Heart left ventricle (tissue), 16 donors: ENCODE measurements at regions not wholly inside any gene's neighbourhood (a gene's known extent, or its start where the extent isn't known, plus 50 kb on each side); places are given as distances from the start of the nearest gene placed in this dataset.

Experiments used
- ATAC-seq, 4 donors: fragments of 200-7000 bp; cut with Tn5 transposase; one replicate each; pipeline ENCODE4 v1.9.1; 2020 to 2022; ENCODE audit warnings: moderate library complexity in 4 of 4, mild to moderate bottlenecking in 3 of 4, moderate number of reproducible peaks in 1 of 4
- DNase-seq, 5 donors: peaks; one replicate each; pipeline ENCODE4 v3.0.0-alpha.2; 2020
- H3K27ac ChIP-seq, 12 donors: fragments of 200-600 bp; sonication (generic) in 4 of 12; one replicate each; pipeline versions ENCODE4 v1.5.0 to v1.8.0; 2016 to 2022; ENCODE audit warnings: mild to moderate bottlenecking in 2 of 12
- H3K27me3 ChIP-seq, 9 donors: fragments of 200-600 bp; sonication (generic) in 2 of 9; one replicate each; pipeline versions ENCODE4 v1.5.1 to v1.8.0; 2016 to 2022; ENCODE audit warnings: mild to moderate bottlenecking in 3 of 9
- H3K36me3 ChIP-seq, 9 donors: fragments of 200-600 bp; sonication (generic) in 2 of 9; one replicate each; pipeline versions ENCODE4 v1.5.0 to v1.8.0; 2018 to 2022; ENCODE audit warnings: mild to moderate bottlenecking in 2 of 9
- H3K4me1 ChIP-seq, 12 donors: fragments of 200-600 bp; sonication (generic) in 4 of 12; one replicate each; pipeline versions ENCODE4 v1.5.0 to v1.8.0; 2016 to 2022; ENCODE audit warnings: mild to moderate bottlenecking in 3 of 12
- H3K4me3 ChIP-seq, 12 donors: fragments of 200-600 bp; sonication (generic) in 4 of 12; one replicate each; pipeline versions ENCODE4 v1.5.0 to v1.8.0; 2017 to 2022; ENCODE audit warnings: mild to moderate bottlenecking in 9 of 12, moderate library complexity in 4 of 12
- H3K9me3 ChIP-seq, 12 donors: fragments of 200-600 bp; sonication (generic) in 4 of 12; one replicate each; pipeline versions ENCODE4 v1.5.0 to v1.8.0; 2016 to 2022; ENCODE audit warnings: mild to moderate bottlenecking in 1 of 12
- CTCF ChIP-seq, 12 donors: fragments of 200-600 bp; sonication (generic) in 4 of 12; IDR thresholded peaks; one replicate each; pipeline versions ENCODE4 v1.5.0 to v1.8.0; 2018 to 2022; ENCODE audit warnings: antibody characterized with exemption in 12 of 12, mild to moderate bottlenecking in 5 of 12
- POLR2A ChIP-seq, 2 donors: fragments of 450-650 bp; IDR thresholded peaks; one replicate each; pipeline ENCODE4 v1.6.1; 2017; ENCODE audit warnings: antibody characterized with exemption in 2 of 2, mild to moderate bottlenecking in 2 of 2, moderate library complexity in 2 of 2
- WGBS, 4 donors: extraction: QIAGEN DNeasy Blood & Tissue Kit in 2 of 4; methylation state at CpG; one replicate each; pipeline versions ENCODE4 v1.1.5 to v1.1.7; 2013 to 2018; 5-methylcytosine and 5-hydroxymethylcytosine counted together
- intact Hi-C, 10 donors: fragments of 100-400 bp; cut with DNase I; formaldehyde crosslinking; loops; one replicate each; pipeline versions ENCODE4 v1.11.1 to v1.14.2; 2022
- donor health status: ischemic (EF 13 %, LVEDD 7.1; RV severe dilation, severe dysfunction).
- donor health status: healthy with polysubstance abuse.
- donor health status: DM: no; HTN: yes; CAD: no.
- donor health status: DM: no; HTN: no; CAD: no.
- donor health status: ischemic (EF 25% LVEDD 6.9; RV normal size, moderate dysfunction).
- donor health status: ischemic (EF 25% LVEDD 5.7; RV mildly dilated, moderate dysfunction).
- donor health status: healthy.
- donor health status: DM: yes; HTN: yes; CAD: no.
- donor health status: ischemic (EF 35%, LVEDD 5.7; RV mildly dilated, moderate dysfunction).
- donor health status: nonischemic (EF 11% LVEDD 7.7; RV severe dilation, severe dysfunction).
- donor health status: DM: yes; HTN: yes; CAD: no.
- donor health status: PGD.
- donor health status: ischemic (EF 29% LVEDD 5.4; RV normal size, mild dysfunction).
- donor health status: nonischemic (EF 23%, LVEDD 6.1; RV moderate dilation, normal function).

DNA sequence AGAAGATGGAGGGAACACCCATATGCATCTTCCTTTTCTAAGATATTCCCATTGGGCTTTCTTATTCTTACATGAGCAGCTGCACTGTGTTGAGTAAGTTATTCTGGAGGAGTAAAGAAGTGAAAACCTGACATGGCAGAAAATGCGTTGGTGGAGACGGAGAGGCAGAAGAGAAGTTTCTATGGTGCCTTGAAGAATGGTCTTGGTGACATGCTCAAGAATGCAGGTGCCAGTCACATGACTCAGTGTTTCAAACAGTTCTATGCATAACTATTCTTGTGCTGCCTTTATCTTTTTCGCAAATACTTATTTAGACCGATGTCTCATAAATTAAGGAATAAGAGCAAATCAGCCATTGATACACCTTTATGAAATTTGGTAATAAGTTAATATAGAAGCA is 377.8 kb upstream of the IRX2 start:
- intact Hi-C loops, result no loop called here
- Histone ChIP-seq H3K4me3 (no peak overlapping the region), H3K9me3 (no peaks in the 10 kb centered on the region), H3K36me3 (no peaks in the 10 kb centered on the region), H3K27me3 (peaks cover 0 to 16% (median 0%) of the 10 kb centered on the region in 9 donors), H3K4me1 (no peaks in the 10 kb centered on the region), H3K27ac (no peak overlapping the region)
- WGBS, 4 donors, result 89 to 93% (median 93%) methylated on average over 4 of the region's 4 CpGs
- ATAC-seq, result no peak
- no peak for TF ChIP-seq CTCF (IDR thresholded peaks at IDR 0.05)
- TF ChIP-seq POLR2A (IDR thresholded peaks at IDR 0.05), result no peak
- DNase-seq, result no peak

DNA sequence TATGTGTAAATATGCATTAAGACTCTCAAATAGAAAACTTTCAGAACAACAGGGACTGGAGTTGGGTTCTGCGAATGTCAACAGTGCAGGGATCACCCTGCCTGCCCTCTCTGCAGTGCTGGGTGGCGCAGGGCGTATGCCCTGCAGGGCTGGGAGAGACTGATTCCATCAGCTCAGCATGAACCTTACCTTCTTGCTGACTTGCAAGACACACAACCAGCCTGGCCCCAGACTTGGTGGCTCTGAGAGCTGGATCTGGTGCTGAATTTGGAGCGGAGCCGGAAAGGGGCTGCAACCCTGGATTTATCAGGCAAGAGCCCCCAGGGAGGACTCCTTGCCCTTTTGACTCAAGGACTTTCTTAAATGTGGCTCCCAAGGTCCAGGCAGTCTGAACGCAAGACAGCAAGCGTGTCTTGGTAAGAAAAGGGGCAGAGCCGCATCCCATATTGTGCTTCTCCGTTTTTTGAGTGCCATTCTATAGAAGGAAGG is 376.0 kb upstream of the IRX2 start:
- no peaks in the 10 kb centered on the region for H3K9me3 ChIP-seq
- intact Hi-C loops, result no loop called here
- H3K4me1 ChIP-seq, result no peaks in the 10 kb centered on the region
- no peak overlapping the region for H3K4me3 ChIP-seq
- peaks cover 0 to 28% (median 0%) of the 10 kb centered on the region in 9 donors for H3K27me3 ChIP-seq
- no peaks in the 10 kb centered on the region for H3K36me3 ChIP-seq
- H3K27ac ChIP-seq, result no peak overlapping the region
- ATAC-seq (no peak), DNase-seq (no peak)
- TF ChIP-seq POLR2A (IDR thresholded peaks at IDR 0.05) (no peak), CTCF (IDR thresholded peaks at IDR 0.05) (no peak)
- WGBS, 4 donors, result 73 to 82% (median 75%) methylated on average over 9 of the region's 9 CpGs

GRCh38 chr5:3126639-3127038 is 375.2 kb upstream of the IRX2 start:
- H3K36me3 ChIP-seq, result no peaks in the 10 kb centered on the region
- TF ChIP-seq CTCF (IDR thresholded peaks at IDR 0.05), result no peak
- TF ChIP-seq POLR2A (IDR thresholded peaks at IDR 0.05), result no peak
- no peak overlapping the region for H3K4me3 ChIP-seq
- H3K4me1 ChIP-seq, result no peaks in the 10 kb centered on the region
- 34 to 53% (median 49%) methylated on average over 9 to 10 of the region's 10 CpGs for WGBS, 4 donors
- DNase-seq, result no peak
- intact Hi-C loops, result no loop called here
- no peaks in the 10 kb centered on the region for H3K9me3 ChIP-seq
- ATAC-seq, result no peak
- H3K27me3 ChIP-seq, result peaks cover 0 to 36% (median 5%) of the 10 kb centered on the region in 9 donors
- no peak overlapping the region for H3K27ac ChIP-seq

GRCh38 chr5:3124410-3124809 is 372.9 kb upstream of the IRX2 start:
- intact Hi-C loops, result no loop called here
- no peaks in the 10 kb centered on the region for H3K4me1 ChIP-seq
- peaks cover 0 to 54% (median 16%) of the 10 kb centered on the region in 9 donors for H3K27me3 ChIP-seq
- TF ChIP-seq POLR2A (IDR thresholded peaks at IDR 0.05) (no peak), CTCF (IDR thresholded peaks at IDR 0.05) (no peak)
- DNase-seq, result no peak
- H3K4me3 ChIP-seq, result no peak overlapping the region
- no peaks in the 10 kb centered on the region for H3K9me3 ChIP-seq
- H3K27ac ChIP-seq, result no peak overlapping the region
- no peak for ATAC-seq
- H3K36me3 ChIP-seq, result no peaks in the 10 kb centered on the region
- 78 to 83% (median 82%) methylated on average over 6 of the region's 6 CpGs for WGBS, 4 donors
